ENCODE measurements at regions not wholly inside any gene's neighbourhood (a gene's known extent, or its start where the extent isn't known, plus 50 kb on each side); places are given as distances from the start of the nearest gene placed in this dataset.

DNA sequence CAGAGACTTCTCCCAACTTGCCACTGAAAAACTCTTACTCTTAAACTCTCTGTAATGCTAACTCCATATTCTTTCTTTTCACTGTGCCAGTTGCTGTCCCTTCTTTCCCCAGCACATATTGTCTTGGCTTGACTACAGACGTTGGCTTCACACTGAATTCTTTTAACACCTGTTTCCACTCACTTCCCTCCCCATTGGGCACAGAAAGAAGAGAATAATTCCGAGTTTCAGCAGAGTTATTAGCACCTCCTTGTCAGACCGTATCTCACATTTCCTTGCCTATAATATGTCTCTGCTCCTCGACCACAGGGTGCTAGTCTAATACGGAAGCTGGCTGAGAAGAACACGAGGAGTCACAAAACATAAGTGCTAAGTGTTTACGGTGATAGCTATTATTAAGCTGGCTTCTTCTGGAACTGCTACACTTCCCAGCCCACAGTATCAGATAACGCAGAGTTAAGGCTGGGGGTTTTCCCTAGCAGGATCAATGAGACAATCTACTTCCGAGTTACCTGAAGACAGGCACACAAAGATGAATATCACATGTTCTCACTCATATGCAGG, 188.5 kb upstream of the CDH8 start:
- DNase-seq, result no peak

- no peak for DNase-seq
Measured at GRCh38 chr16:62216837-62217236, 180.6 kb upstream of the CDH8 start.

- DNase-seq, result no peak
Measured at GRCh38 chr16:62213763-62214162, 177.5 kb upstream of the CDH8 start.

DNA sequence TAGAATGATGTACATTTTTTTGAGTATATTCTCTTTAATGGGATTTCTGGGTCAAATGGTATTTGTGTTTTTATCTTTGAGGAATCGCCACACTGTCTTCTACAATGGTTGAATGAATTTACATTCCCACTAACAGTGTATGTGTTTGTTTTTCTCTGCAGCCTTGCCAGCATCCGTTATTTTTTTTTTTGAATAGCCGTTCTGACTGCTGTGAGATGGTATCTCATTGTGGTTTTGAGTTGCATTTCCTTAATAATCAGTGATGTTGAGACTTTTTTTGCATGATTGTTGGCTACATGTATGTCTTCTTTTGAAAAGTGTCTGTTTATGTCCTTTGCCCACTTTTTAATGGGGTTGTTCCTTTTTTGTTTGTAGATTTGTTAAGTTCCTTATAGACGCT, 172.7 kb upstream of the CDH8 start:
- no peak for DNase-seq

- no peak for DNase-seq
Measured at GRCh38 chr16:62205459-62205858, 169.2 kb upstream of the CDH8 start.

GRCh38 chr16:62201911-62202310, 165.7 kb upstream of the CDH8 start:
- no peak for DNase-seq

- no peak for DNase-seq
Measured at GRCh38 chr16:62194828-62195227, 158.6 kb upstream of the CDH8 start.

DNA sequence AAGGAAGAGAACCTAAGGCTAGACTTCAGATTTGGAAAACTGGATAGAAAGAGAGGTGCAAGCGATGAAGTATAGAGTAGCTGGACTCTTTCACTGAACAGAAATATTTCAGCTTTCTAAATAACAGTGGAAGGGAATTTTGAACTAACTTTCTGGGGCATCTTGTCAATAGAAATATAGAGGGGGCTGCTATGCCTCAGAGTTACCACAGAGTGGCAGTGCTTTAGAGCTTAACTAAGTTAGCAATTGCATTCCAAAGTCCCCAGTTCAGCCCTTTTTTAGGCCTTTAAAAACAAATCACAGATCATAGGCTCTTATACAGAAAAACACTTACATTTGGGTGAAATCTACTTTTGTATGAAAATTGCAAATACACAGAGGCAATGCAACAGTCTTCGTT, 154.2 kb upstream of the CDH8 start:
- DNase-seq, result no peak

DNA sequence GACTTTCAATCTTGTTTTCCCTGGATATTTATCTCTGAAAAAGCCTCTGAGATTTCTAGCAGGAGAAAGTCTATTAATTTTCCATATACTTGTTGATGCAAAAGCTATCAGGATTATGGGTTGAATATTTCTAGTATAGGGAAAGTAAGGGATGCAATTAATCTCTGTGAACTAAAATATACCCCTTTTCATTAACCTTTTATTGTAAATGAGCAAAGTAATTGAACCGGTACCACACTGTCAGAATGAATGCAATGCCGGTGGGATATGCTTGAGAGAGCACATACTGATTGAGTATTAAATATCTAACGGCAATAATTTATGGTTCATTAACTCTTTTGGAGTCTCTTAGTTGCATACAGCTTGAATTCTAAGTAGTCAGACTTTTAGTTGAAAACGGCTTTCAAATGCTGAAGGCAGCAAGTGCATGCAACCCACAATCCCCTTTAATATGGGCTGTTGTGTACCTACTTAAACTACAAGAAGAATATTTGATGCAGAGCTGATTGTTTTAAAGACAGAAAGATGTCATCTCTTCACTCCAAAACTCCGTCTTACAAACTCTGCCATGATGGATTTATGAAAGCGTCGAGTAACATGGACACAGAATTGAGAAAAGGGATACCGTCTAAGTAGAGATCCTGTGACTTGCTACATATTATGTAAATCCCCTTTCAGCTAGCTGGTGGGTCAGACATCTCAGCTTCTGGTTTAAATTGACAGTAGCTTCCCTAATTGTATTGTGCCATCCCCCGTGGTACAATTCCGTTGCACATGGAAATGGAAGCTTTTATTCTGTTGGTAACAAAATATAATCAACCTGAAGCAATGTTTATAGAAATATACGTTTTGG, 141.3 kb upstream of the CDH8 start:
- no peak for DNase-seq

DNA sequence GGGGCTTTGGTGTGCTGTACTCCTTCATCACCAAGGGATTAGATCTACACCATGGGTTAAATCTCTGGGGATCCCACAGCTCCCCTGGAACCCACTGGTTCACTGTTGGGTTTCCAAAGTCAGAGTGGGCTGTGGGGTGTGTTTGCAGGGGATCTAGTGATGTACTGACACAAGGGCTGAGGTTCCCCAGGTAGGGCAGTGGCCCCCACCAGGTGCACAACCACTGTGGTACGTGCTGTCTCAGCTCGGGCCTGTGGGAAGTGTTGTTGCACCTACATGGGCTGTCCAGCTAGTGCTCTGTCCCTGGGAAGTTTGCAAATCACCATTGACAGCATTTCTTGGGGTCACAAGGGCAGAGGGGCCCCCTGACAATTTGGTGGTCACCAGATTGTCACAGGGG, 134.4 kb upstream of the CDH8 start:
- no peak for DNase-seq

GRCh38 chr16:62167551-62167950, 131.3 kb upstream of the CDH8 start:
- DNase-seq, result no peak

DNA sequence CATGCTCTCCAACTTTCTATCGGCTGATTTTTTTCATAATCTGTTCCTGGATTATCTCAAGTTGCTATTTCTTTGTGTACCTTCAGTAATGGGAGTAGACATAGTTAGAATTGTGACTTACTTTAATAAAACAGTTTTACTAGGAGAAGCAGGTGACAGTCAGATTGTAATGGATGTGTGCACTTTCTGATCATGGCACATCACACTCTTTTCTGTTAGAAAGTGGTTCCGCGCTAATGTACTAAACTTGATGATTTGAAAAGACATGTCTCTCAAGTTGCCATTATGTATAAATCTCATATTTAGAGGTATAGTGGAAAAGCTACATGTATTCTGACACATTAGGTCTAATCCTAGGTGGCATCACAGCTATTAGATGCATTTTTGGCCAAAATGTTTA, 121.3 kb upstream of the CDH8 start:
- no peak for DNase-seq

GRCh38 chr16:62156971-62157370, 120.7 kb upstream of the CDH8 start:
- DNase-seq, result no peak

GRCh38 chr16:62149631-62150030, 113.4 kb upstream of the CDH8 start:
- DNase-seq, result no peak

DNA sequence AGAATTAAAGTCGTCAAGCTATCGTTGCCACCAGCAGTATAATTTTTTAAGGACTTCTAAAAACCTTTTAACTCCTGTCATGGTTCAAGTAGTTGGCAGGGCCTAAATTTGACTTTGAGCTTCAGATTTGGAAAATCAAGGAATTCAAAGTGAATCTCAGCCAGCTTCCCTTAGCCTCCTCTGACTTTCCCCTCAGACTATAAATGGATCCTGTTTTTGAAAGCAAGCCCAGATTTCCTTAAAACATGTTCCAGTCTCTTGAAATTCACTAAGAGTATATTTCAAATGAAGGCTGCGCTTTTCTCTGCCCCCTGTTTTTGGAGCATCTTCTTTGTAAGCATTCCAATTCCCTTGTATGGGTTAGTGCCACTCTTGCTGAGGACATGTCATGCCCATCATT, 101.8 kb upstream of the CDH8 start:
- no peak for DNase-seq

GRCh38 chr16:62135911-62136310, 99.7 kb upstream of the CDH8 start:
- no peak for DNase-seq

GRCh38 chr16:62135446-62135845, 99.2 kb upstream of the CDH8 start:
- no peak for DNase-seq

- no peak for DNase-seq
Measured at GRCh38 chr16:62130101-62130500, 93.9 kb upstream of the CDH8 start.

DNA sequence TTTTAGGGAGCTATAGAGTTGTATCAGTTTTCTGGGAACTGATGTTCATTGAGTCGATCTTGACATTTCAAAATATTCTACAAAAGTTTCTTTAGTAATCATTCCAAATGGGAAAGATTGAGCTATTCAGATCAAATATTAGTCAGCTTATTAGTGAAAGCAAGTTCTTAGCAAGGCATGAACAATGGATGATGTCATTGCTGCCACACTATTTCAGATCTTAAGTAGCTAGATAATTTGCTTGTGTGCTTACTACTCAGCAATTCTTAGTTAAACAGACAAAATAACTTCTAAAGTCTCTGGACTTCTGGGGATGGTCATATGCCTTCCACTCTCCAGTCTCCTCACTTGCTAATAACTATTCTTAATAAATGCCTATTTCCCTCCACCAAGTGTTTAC, 69.0 kb upstream of the CDH8 start:
- DNase-seq, result no peak

GRCh38 chr16:62102588-62102987, 66.3 kb upstream of the CDH8 start:
- no peak for DNase-seq

- DNase-seq, result no peak
Measured at GRCh38 chr16:62100651-62101050, 64.4 kb upstream of the CDH8 start.

DNA sequence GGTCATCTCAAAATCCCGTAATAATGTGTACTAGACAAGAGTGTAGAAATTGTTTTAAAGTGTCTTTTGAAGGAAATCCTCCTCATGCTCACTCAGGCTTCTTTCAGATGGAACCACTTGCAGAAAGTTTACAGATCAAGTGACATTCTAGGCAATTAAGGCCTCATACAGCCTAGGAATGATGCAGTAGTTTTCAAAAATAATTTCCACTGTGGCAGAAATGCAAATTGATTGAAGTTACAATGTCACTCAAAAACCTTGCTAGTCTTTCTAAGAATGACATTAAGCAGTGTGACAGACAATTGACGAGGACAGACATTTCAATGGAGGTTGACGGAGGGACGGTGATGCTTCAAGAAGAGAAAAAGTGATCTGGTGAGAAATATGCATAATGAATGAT, 53.5 kb upstream of the CDH8 start:
- no peak for DNase-seq

DNA sequence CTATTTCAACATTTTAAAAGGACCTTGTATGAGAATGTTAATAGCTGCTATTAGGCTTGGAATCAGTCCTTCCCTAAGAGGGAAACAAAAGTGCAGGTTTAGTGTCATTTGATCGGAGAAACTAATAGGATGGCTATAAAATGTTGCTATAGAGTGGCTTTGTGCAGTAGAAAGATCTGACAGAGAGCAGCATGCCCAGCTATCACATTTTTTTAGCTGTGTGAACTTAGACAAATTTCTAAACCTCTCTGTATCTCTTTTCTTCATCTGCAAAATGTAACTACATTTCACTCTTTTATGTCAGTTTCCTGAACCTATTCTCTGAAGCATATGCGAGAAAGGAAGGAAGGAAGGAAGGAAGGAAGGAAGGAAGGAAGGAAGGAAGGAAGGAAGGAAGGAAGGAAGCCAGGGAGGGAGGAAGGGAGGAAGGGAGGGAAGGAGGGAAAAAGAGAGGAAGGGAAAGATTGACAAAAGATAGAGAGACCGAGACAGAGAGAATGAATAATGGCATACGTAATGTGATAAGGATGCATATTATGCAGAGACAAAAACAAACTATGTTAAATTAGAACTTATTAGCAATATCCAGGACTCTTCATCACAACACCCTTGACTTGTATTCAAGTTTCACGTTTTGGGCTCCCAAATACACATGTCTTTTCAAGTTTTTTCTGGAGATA, 52.6 kb upstream of the CDH8 start:
- DNase-seq, result no peak
